ENCODE measurements at regions not wholly inside any gene's neighbourhood (a gene's known extent, or its start where the extent isn't known, plus 50 kb on each side); places are given as distances from the start of the nearest gene placed in this dataset.

- 76 to 83% methylated on average over 4 of the region's 4 CpGs for WGBS, 2 experiments (ENCODE audit: insufficient coverage in 1 of 2, insufficient read length in 1 of 2)
- TF ChIP-seq, protein P1, sequence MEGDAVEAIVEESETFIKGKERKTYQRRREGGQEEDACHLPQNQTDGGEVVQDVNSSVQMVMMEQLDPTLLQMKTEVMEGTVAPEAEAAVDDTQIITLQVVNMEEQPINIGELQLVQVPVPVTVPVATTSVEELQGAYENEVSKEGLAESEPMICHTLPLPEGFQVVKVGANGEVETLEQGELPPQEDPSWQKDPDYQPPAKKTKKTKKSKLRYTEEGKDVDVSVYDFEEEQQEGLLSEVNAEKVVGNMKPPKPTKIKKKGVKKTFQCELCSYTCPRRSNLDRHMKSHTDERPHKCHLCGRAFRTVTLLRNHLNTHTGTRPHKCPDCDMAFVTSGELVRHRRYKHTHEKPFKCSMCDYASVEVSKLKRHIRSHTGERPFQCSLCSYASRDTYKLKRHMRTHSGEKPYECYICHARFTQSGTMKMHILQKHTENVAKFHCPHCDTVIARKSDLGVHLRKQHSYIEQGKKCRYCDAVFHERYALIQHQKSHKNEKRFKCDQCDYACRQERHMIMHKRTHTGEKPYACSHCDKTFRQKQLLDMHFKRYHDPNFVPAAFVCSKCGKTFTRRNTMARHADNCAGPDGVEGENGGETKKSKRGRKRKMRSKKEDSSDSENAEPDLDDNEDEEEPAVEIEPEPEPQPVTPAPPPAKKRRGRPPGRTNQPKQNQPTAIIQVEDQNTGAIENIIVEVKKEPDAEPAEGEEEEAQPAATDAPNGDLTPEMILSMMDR (conservative IDR thresholded peaks at IDR 0.05), result no peak
- H3K27ac Mint-ChIP-seq, result no peak overlapping the region
- Histone ChIP-seq H3K4me1 (ENCODE audit: control insufficient read depth, insufficient read depth, low read length) (no peaks in the 10 kb centered on the region), H3K36me3 (ENCODE audit: control insufficient read depth, insufficient read depth, low read length) (no peaks in the 10 kb centered on the region), H3K9me3 (ENCODE audit: control insufficient read depth, low read length) (no peaks in the 10 kb centered on the region), H3K4me3 (ENCODE audit: low read length) (no peak overlapping the region), H3K27ac (ENCODE audit: low read depth, low read length) (no peak overlapping the region), H3K9ac (ENCODE audit: extremely low read depth, low read length, poor library complexity, severe bottlenecking) (no peak overlapping the region), H3K27me3 (ENCODE audit: control insufficient read depth, insufficient read depth, low read length, poor library complexity, severe bottlenecking) (no peaks in the 10 kb centered on the region)
- no peaks in the 10 kb centered on the region for H3K36me3 Mint-ChIP-seq (ENCODE audit: low read depth)
- DNase-seq, result no peak
- no peaks in the 10 kb centered on the region for H3K4me1 Mint-ChIP-seq
- H3K9me3 Mint-ChIP-seq, result peaks cover 4% of the 10 kb centered on the region
- peaks cover 5% of the 10 kb centered on the region for H3K27me3 Mint-ChIP-seq (ENCODE audit: insufficient read depth)
- no peak overlapping the region for H3K4me3 Mint-ChIP-seq
Observed at GRCh38 chr14:53814392-53814791, 142.2 kb downstream of the BMP4 start.

DNA sequence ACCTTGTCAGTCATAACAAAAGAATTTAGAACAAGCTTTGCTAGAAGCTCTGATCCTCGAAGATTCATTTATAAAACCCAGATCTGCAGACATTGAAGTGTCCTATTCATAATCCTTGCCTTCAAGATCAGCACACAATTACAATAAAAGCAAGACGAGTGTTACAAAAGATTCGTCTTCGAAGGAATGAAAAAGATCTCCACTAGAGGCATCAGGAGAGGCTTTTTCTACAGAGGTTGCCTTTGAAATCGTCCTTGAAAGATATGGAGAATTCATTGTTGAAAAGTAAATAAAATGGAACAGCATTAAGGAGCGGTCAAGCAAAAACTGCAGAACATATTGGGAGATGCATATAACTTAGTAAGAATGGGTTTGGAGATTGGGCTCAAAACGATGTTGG lies 146.4 kb downstream of the BMP4 start:
- Mint-ChIP-seq H3K27ac (no peak overlapping the region), H3K36me3 (ENCODE audit: low read depth) (no peaks in the 10 kb centered on the region), H3K4me3 (no peak overlapping the region), H3K4me1 (no peaks in the 10 kb centered on the region), H3K27me3 (ENCODE audit: insufficient read depth) (no peaks in the 10 kb centered on the region), H3K9me3 (no peaks in the 10 kb centered on the region)
- no peak overlapping the region for H3K9ac ChIP-seq (ENCODE audit: extremely low read depth, low read length, poor library complexity, severe bottlenecking)
- no peak for DNase-seq
- H3K4me3 ChIP-seq (ENCODE audit: low read length), result no peak overlapping the region
- H3K4me1 ChIP-seq (ENCODE audit: control insufficient read depth, insufficient read depth, low read length), result no peaks in the 10 kb centered on the region
- no peak overlapping the region for H3K27ac ChIP-seq (ENCODE audit: low read depth, low read length)
- no peaks in the 10 kb centered on the region for H3K27me3 ChIP-seq (ENCODE audit: control insufficient read depth, insufficient read depth, low read length, poor library complexity, severe bottlenecking)
- H3K36me3 ChIP-seq (ENCODE audit: control insufficient read depth, insufficient read depth, low read length), result no peaks in the 10 kb centered on the region
- TF ChIP-seq, protein P1 (conservative IDR thresholded peaks at IDR 0.05), result peak; percentile 43
- H3K9me3 ChIP-seq (ENCODE audit: control insufficient read depth, low read length), result no peaks in the 10 kb centered on the region
- WGBS, 2 experiments (ENCODE audit: insufficient coverage in 1 of 2, insufficient read length in 1 of 2), result 85 to 92% methylated on average over 7 of the region's 7 CpGs

- H3K4me3 Mint-ChIP-seq, result no peak overlapping the region
- no peak overlapping the region for H3K27ac Mint-ChIP-seq
- H3K4me1 ChIP-seq (ENCODE audit: control insufficient read depth, insufficient read depth, low read length), result no peaks in the 10 kb centered on the region
Observed at GRCh38 chr14:53808042-53808441, 148.6 kb downstream of the BMP4 start.

More at GRCh38 chr14:53808042-53808441, 148.6 kb downstream of the BMP4 start:
- Mint-ChIP-seq H3K27me3 (ENCODE audit: insufficient read depth) (no peaks in the 10 kb centered on the region), H3K4me1 (no peaks in the 10 kb centered on the region), H3K36me3 (ENCODE audit: low read depth) (no peaks in the 10 kb centered on the region), H3K9me3 (peaks cover 8% of the 10 kb centered on the region)
- Histone ChIP-seq H3K9me3 (ENCODE audit: control insufficient read depth, low read length) (no peaks in the 10 kb centered on the region), H3K27me3 (ENCODE audit: control insufficient read depth, insufficient read depth, low read length, poor library complexity, severe bottlenecking) (no peaks in the 10 kb centered on the region), H3K27ac (ENCODE audit: low read depth, low read length) (no peak overlapping the region), H3K9ac (ENCODE audit: extremely low read depth, low read length, poor library complexity, severe bottlenecking) (no peak overlapping the region), H3K36me3 (ENCODE audit: control insufficient read depth, insufficient read depth, low read length) (no peaks in the 10 kb centered on the region), H3K4me3 (ENCODE audit: low read length) (no peak overlapping the region)
- TF ChIP-seq, protein P1 (conservative IDR thresholded peaks at IDR 0.05), result no peak
- DNase-seq, result no peak
